Skin epidermis (tissue), 12 donors: ENCODE measurements at regions not wholly inside any gene's neighbourhood (a gene's known extent, or its start where the extent isn't known, plus 50 kb on each side); places are given as distances from the start of the nearest gene placed in this dataset.
A peak's percentile ranks its signal among the peaks of the same experiment; 100 is the strongest.
"Not testable (repeated sequence)": the region's sequence is repeated elsewhere in the genome, so short reads cannot be mapped to it uniquely, and the experiment has no call there.

Experiments used
- H3K27ac ChIP-seq, 21 experiments: fragments of 200-600 bp; sonication (generic) in 11 of 21; one replicate each; pipeline ENCODE4 v1.5.0; 2020; ENCODE audit warnings: mild to moderate bottlenecking in 3 of 21, inconsistent platforms in 2 of 21, moderate library complexity in 2 of 21
- H3K4me3 ChIP-seq, 7 experiments: fragments of 200-600 bp; sonication (generic) in 2 of 7; one replicate each; pipeline ENCODE4 v1.5.0; 2020; ENCODE audit warnings: inconsistent platforms in 2 of 7, mild to moderate bottlenecking in 2 of 7, moderate library complexity in 1 of 7

GRCh38 chrX:55981603-55982002 is 250.6 kb upstream of the KLF8 start:
- H3K27ac ChIP-seq: no peak overlapping the region
- H3K4me3 ChIP-seq: no peak overlapping the region

GRCh38 chrX:55996649-55997048 is 235.5 kb upstream of the KLF8 start:
- Histone ChIP-seq H3K27ac (no peak overlapping the region), H3K4me3 (no peak overlapping the region)

GRCh38 chrX:56000174-56000573 is 232.0 kb upstream of the KLF8 start:
- H3K27ac ChIP-seq: no peak overlapping the region
- H3K4me3 ChIP-seq: no peak overlapping the region

- H3K27ac ChIP-seq: no peak overlapping the region
- no peak overlapping the region for H3K4me3 ChIP-seq
Observed at GRCh38 chrX:56000729-56001128, 231.4 kb upstream of the KLF8 start.

GRCh38 chrX:56025872-56026571 is 206.1 kb upstream of the KLF8 start:
- H3K4me3 ChIP-seq: no peak overlapping the region
- no peak overlapping the region for H3K27ac ChIP-seq

- Histone ChIP-seq H3K4me3 (no peak overlapping the region), H3K27ac (no peak overlapping the region)
Observed at GRCh38 chrX:56026815-56027214, 205.3 kb upstream of the KLF8 start.

GRCh38 chrX:56029188-56029587 is 203.0 kb upstream of the KLF8 start:
- Histone ChIP-seq H3K27ac (no peak overlapping the region), H3K4me3 (no peak overlapping the region)

- no peak overlapping the region for H3K27ac ChIP-seq
- H3K4me3 ChIP-seq: no peak overlapping the region
Observed at GRCh38 chrX:56029691-56030090, 202.5 kb upstream of the KLF8 start.

GRCh38 chrX:56031409-56031808 is 200.7 kb upstream of the KLF8 start:
- no peak overlapping the region for H3K27ac ChIP-seq
- H3K4me3 ChIP-seq: no peak overlapping the region

GRCh38 chrX:56033495-56034180 is 198.5 kb upstream of the KLF8 start:
- Histone ChIP-seq H3K27ac (no peak overlapping the region), H3K4me3 (no peak overlapping the region)

- not testable (repeated sequence) for H3K4me3 ChIP-seq, H3K27ac ChIP-seq
Observed at GRCh38 chrX:56052673-56053330, 179.4 kb upstream of the KLF8 start.

GRCh38 chrX:56057325-56057724 is 174.8 kb upstream of the KLF8 start:
- Histone ChIP-seq H3K27ac (no peak overlapping the region), H3K4me3 (no peak overlapping the region)

- H3K4me3 ChIP-seq: no peak overlapping the region
- no peak overlapping the region for H3K27ac ChIP-seq
Observed at GRCh38 chrX:56066016-56066415, 166.1 kb upstream of the KLF8 start.

GRCh38 chrX:56068274-56068758 is 163.8 kb upstream of the KLF8 start:
- Histone ChIP-seq H3K4me3 (no peak overlapping the region), H3K27ac (no peak overlapping the region)

GRCh38 chrX:56069299-56069931 is 162.7 kb upstream of the KLF8 start:
- Histone ChIP-seq H3K27ac (peak overlapping the region in 2 of 21 experiments; percentile 21 to 24), H3K4me3 (no peak overlapping the region)

GRCh38 chrX:56089376-56089775 is 142.8 kb upstream of the KLF8 start:
- H3K27ac ChIP-seq: no peak overlapping the region
- H3K4me3 ChIP-seq: no peak overlapping the region

- no peak overlapping the region for H3K4me3 ChIP-seq
- H3K27ac ChIP-seq: no peak overlapping the region
Observed at GRCh38 chrX:56099271-56099670, 132.9 kb upstream of the KLF8 start.

- no peak overlapping the region for H3K4me3 ChIP-seq
Observed at GRCh38 chrX:56107320-56107719, 124.8 kb upstream of the KLF8 start.

GRCh38 chrX:56113785-56114436 is 118.2 kb upstream of the KLF8 start:
- no peak overlapping the region for H3K27ac ChIP-seq
- no peak overlapping the region for H3K4me3 ChIP-seq

More at GRCh38 chrX:56107320-56107719, 124.8 kb upstream of the KLF8 start:
- no peak overlapping the region for H3K27ac ChIP-seq

GRCh38 chrX:56114437-56114787 is 117.7 kb upstream of the KLF8 start:
- Histone ChIP-seq H3K27ac (no peak overlapping the region), H3K4me3 (no peak overlapping the region)
